H9 (cell line): ENCODE measurements at regions not wholly inside any gene's neighbourhood (a gene's known extent, or its start where the extent isn't known, plus 50 kb on each side); places are given as distances from the start of the nearest gene placed in this dataset.

Experiments
- DNase-seq: peaks from one replicate; pipeline ENCODE4 v3.0.0-alpha.2; 2017
- H2AFZ ChIP-seq: one replicate; pipeline ENCODE4 v1.6.1; 2013; ENCODE audit warnings: mild to moderate bottlenecking, low read length, control low read depth, moderate library complexity
- H2AK5ac ChIP-seq: 2 replicates; pipeline ENCODE4 v1.6.1; 2013; ENCODE audit warnings: low read length, control low read depth, mixed read lengths; ENCODE audit not compliant: insufficient read length
- H2BK120ac ChIP-seq: one replicate; pipeline ENCODE4 v1.6.1; 2013; ENCODE audit warnings: low read depth, mild to moderate bottlenecking, low read length, control low read depth, inconsistent platforms; ENCODE audit not compliant: poor library complexity, severe bottlenecking
- H2BK12ac ChIP-seq: 2 replicates; pipeline ENCODE4 v1.6.1; 2013; ENCODE audit warnings: low read length, control low read depth, mixed read lengths, low read depth; ENCODE audit not compliant: insufficient read length
- H2BK15ac ChIP-seq: 2 replicates; pipeline ENCODE4 v1.6.1; 2013; ENCODE audit warnings: low read depth, low read length, control low read depth
- H2BK20ac ChIP-seq: one replicate; pipeline ENCODE4 v1.6.1; 2013; ENCODE audit warnings: low read depth, mild to moderate bottlenecking, low read length, control low read depth, inconsistent platforms; ENCODE audit not compliant: poor library complexity, severe bottlenecking
- H2BK5ac ChIP-seq: 2 replicates; pipeline ENCODE4 v1.6.1; 2013; ENCODE audit warnings: low read length, control low read depth, mixed read lengths; ENCODE audit not compliant: insufficient read length
- H3K14ac ChIP-seq: 2 replicates; pipeline ENCODE4 v1.6.1; 2013; ENCODE audit warnings: low read length, control low read depth; ENCODE audit not compliant: insufficient read depth
- H3K18ac ChIP-seq: 2 replicates; pipeline ENCODE4 v1.6.1; 2013; ENCODE audit warnings: low read depth, mild to moderate bottlenecking, mixed read lengths, low read length, control low read depth; ENCODE audit not compliant: insufficient read length
- H3K23ac ChIP-seq: 2 replicates; pipeline ENCODE4 v1.6.1; 2013; ENCODE audit warnings: low read length, control low read depth, mixed read lengths, low read depth; ENCODE audit not compliant: insufficient read length
- H3K23me2 ChIP-seq: 2 replicates; pipeline ENCODE4 v1.6.1; 2013; ENCODE audit warnings: low read depth, mild to moderate bottlenecking, mixed read lengths, low read length, control low read depth; ENCODE audit not compliant: insufficient read length, poor library complexity, severe bottlenecking
- H3K27ac ChIP-seq: 2 replicates; pipeline ENCODE4 v1.5.1; 2013; ENCODE audit warnings: low read length, control low read depth, mixed read lengths, low read depth; ENCODE audit not compliant: insufficient read length
- H3K27me3 ChIP-seq: 2 replicates; pipeline ENCODE4 v1.6.1; 2013; ENCODE audit warnings: low read length, control low read depth, inconsistent platforms; ENCODE audit not compliant: insufficient read depth
- H3K4ac ChIP-seq: 2 replicates; pipeline ENCODE4 v1.6.1; 2013; ENCODE audit warnings: low read depth, mild to moderate bottlenecking, control low read depth, inconsistent platforms, low read length, moderate library complexity
- H3K4me1 ChIP-seq: 2 replicates; pipeline ENCODE4 v1.6.1; 2013; ENCODE audit warnings: low read length, control low read depth, inconsistent platforms; ENCODE audit not compliant: insufficient read depth
- H3K4me2 ChIP-seq: 2 replicates; pipeline ENCODE4 v1.6.1; 2013; ENCODE audit warnings: low read length, control low read depth, mixed read lengths; ENCODE audit not compliant: insufficient read length, insufficient read depth
- H3K56ac ChIP-seq: 2 replicates; pipeline ENCODE4 v1.6.1; 2013; ENCODE audit warnings: low read depth, mild to moderate bottlenecking, mixed read lengths, low read length, control low read depth; ENCODE audit not compliant: insufficient read length
- H3K79me1 ChIP-seq: 2 replicates; pipeline ENCODE4 v1.6.1; 2013; ENCODE audit warnings: low read depth, mild to moderate bottlenecking, moderate library complexity, low read length, control low read depth, inconsistent platforms; ENCODE audit not compliant: insufficient read depth, poor library complexity, severe bottlenecking
- H3K79me2 ChIP-seq: 2 replicates; pipeline ENCODE4 v1.6.1; 2013; ENCODE audit warnings: low read length, control low read depth, inconsistent platforms; ENCODE audit not compliant: insufficient read depth
- H3K9ac ChIP-seq: 2 replicates; pipeline ENCODE4 v1.6.1; 2013; ENCODE audit warnings: low read length, control low read depth, mixed read lengths; ENCODE audit not compliant: insufficient read length; ENCODE audit errors: extremely low read depth
- H3K9me3 ChIP-seq: one replicate; pipeline ENCODE4 v1.6.1; 2013; ENCODE audit warnings: low read depth, low read length, inconsistent platforms; ENCODE audit not compliant: control insufficient read depth
- H3T11ph ChIP-seq: one replicate; pipeline ENCODE4 v1.6.1; 2013; ENCODE audit warnings: mild to moderate bottlenecking, low read length, control low read depth, inconsistent platforms
- H4K20me1 ChIP-seq: one replicate; pipeline ENCODE4 v1.6.1; 2013; ENCODE audit not compliant: control insufficient read depth, insufficient read length, insufficient read depth
- H4K5ac ChIP-seq: 2 replicates; pipeline ENCODE4 v1.6.1; 2013; ENCODE audit warnings: low read depth, mild to moderate bottlenecking, mixed read lengths, low read length, control low read depth; ENCODE audit not compliant: insufficient read length
- H4K8ac ChIP-seq: replicated peaks from 2 replicates; pipeline ENCODE4 v1.6.1; 2013; ENCODE audit warnings: low read length, control low read depth, mixed read lengths, low read depth; ENCODE audit not compliant: insufficient read length
- H4K91ac ChIP-seq: 2 replicates; pipeline ENCODE4 v1.6.1; 2013; ENCODE audit warnings: low read depth, mild to moderate bottlenecking, moderate library complexity, mixed read lengths, low read length, control low read depth; ENCODE audit not compliant: insufficient read length
- H3K27ac Mint-ChIP-seq, 3 experiments: 2 replicates in 2 of 3; 3 replicates in 1 of 3; pipeline ENCODE4 v1.8.0; 2020 to 2021; ENCODE audit warnings: mixed read lengths in 3 of 3, mild to moderate bottlenecking in 1 of 3, moderate library complexity in 1 of 3
- H3K27me3 Mint-ChIP-seq: 2 replicates; pipeline ENCODE4 v1.8.0; 2021; ENCODE audit warnings: low read depth, mild to moderate bottlenecking, moderate library complexity, mixed read lengths
- H3K36me3 Mint-ChIP-seq, 3 experiments: 2 replicates in 2 of 3; 3 replicates in 1 of 3; pipeline ENCODE4 v1.8.0; 2020 to 2021; ENCODE audit warnings: low read depth in 3 of 3, mixed read lengths in 3 of 3; ENCODE audit not compliant: insufficient read depth in 1 of 3
- H3K4me1 Mint-ChIP-seq, 2 experiments: 2 replicates each; pipeline ENCODE4 v1.8.0; 2020; ENCODE audit warnings: mixed read lengths in 2 of 2
- H3K4me3 Mint-ChIP-seq, 2 experiments: 2 replicates in 1 of 2; 3 replicates in 1 of 2; pipeline ENCODE4 v1.8.0; 2020 to 2021; ENCODE audit warnings: mild to moderate bottlenecking in 2 of 2, mixed read lengths in 2 of 2, moderate library complexity in 1 of 2
- H3K9me3 Mint-ChIP-seq, 2 experiments: 2 replicates in 1 of 2; 3 replicates in 1 of 2; pipeline ENCODE4 v1.8.0; 2020; ENCODE audit warnings: mild to moderate bottlenecking in 2 of 2, mixed read lengths in 2 of 2, moderate library complexity in 1 of 2
- CTCF ChIP-seq: fragments of 200-600 bp; sonication (generic); conservative IDR thresholded peaks from 3 replicates; pipeline ENCODE4 v1.8.0; 2021; ENCODE audit warnings: antibody characterized with exemption, mild to moderate bottlenecking
- WGBS: extraction: QIAGEN DNeasy Blood & Tissue Kit; methylation state at CpG from one replicate; pipeline ENCODE4 v1.1.7; 2013; ENCODE audit warnings: missing lambda C conversion rate, low lambda C conversion rate, mixed read lengths; ENCODE audit not compliant: insufficient read length; ENCODE audit errors: extremely low coverage; 5-methylcytosine and 5-hydroxymethylcytosine counted together

- Mint-ChIP-seq H3K4me3 (no peak overlapping the region), H3K27me3 (no peaks in the 10 kb centered on the region), H3K4me1 (peaks cover 3% of the 10 kb centered on the region in 2 experiments), H3K36me3 (no peaks in the 10 kb centered on the region), H3K27ac (no peak overlapping the region), H3K9me3 (no peaks in the 10 kb centered on the region)
- Histone ChIP-seq H2BK120ac (no peak overlapping the region), H3T11ph (no peak overlapping the region), H3K56ac (no peak overlapping the region), H3K4me2 (no peak overlapping the region), H2AK5ac (no peak overlapping the region), H3K18ac (no peak overlapping the region), H2BK12ac (no peak overlapping the region), H3K23ac (no peak overlapping the region), H3K27me3 (no peaks in the 10 kb centered on the region), H3K9ac (no peak overlapping the region), H2BK15ac (no peak overlapping the region), H3K23me2 (no peaks in the 10 kb centered on the region), H4K8ac (no peak overlapping the region), H2BK20ac (no peak overlapping the region), H3K9me3 (no peaks in the 10 kb centered on the region), H4K5ac (no peak overlapping the region), H4K20me1 (no peaks in the 10 kb centered on the region), H2BK5ac (no peak overlapping the region), H4K91ac (no peak overlapping the region), H2AFZ (no peak overlapping the region), H3K27ac (no peak overlapping the region), H3K79me1 (no peaks in the 10 kb centered on the region), H3K14ac (no peak overlapping the region), H3K4me1 (no peaks in the 10 kb centered on the region), H3K4ac (no peak overlapping the region), H3K79me2 (no peaks in the 10 kb centered on the region)
- no peak for TF ChIP-seq CTCF
- WGBS = no CpG with 5 or more reads among the region's 3 CpGs
- no peak for DNase-seq
These were observed 323.9 kb downstream of the MZT1 start for GRCh38 chr13:72403396-72404010.
